GM18520 (cell line): ENCODE measurements at regions not wholly inside any gene's neighbourhood (a gene's known extent, or its start where the extent isn't known, plus 50 kb on each side); places are given as distances from the start of the nearest gene placed in this dataset.

Experiments
- ATAC-seq: cut with Tn5 transposase; IDR thresholded peaks from one replicate; pipeline ENCODE4 v1.9.1; 2021; ENCODE audit not compliant: unreplicated experiment

- ATAC-seq, result no peak
These were observed 649.4 kb upstream of the CXADR start for GRCh38 chr21:16863362-16863905.

GRCh38 chr21:16863908-16864307, 648.9 kb upstream of the CXADR start:
- no peak for ATAC-seq

GRCh38 chr21:16865632-16866031, 647.2 kb upstream of the CXADR start:
- ATAC-seq, result no peak

GRCh38 chr21:16866851-16867250, 646.0 kb upstream of the CXADR start:
- ATAC-seq, result no peak

GRCh38 chr21:16870103-16870502, 642.7 kb upstream of the CXADR start:
- ATAC-seq, result no peak

GRCh38 chr21:16872616-16873015, 640.2 kb upstream of the CXADR start:
- ATAC-seq, result no peak

GRCh38 chr21:16873176-16873575, 639.7 kb upstream of the CXADR start:
- no peak for ATAC-seq

GRCh38 chr21:16873596-16873995, 639.2 kb upstream of the CXADR start:
- no peak for ATAC-seq

- no peak for ATAC-seq
These were observed 633.4 kb upstream of the CXADR start for GRCh38 chr21:16879479-16879878.

GRCh38 chr21:16891821-16892220, 621.0 kb upstream of the CXADR start:
- ATAC-seq, result no peak

GRCh38 chr21:16900685-16901084, 612.2 kb upstream of the CXADR start:
- no peak for ATAC-seq

- no peak for ATAC-seq
These were observed 604.8 kb upstream of the CXADR start for GRCh38 chr21:16908077-16908476.

- ATAC-seq, result no peak
These were observed 602.2 kb upstream of the CXADR start for GRCh38 chr21:16910435-16911165.

- ATAC-seq, result no peak
These were observed 601.7 kb upstream of the CXADR start for GRCh38 chr21:16911166-16911607.

- no peak for ATAC-seq
These were observed 600.8 kb upstream of the CXADR start for GRCh38 chr21:16912075-16912474.

- ATAC-seq, result no peak
These were observed 599.8 kb upstream of the CXADR start for GRCh38 chr21:16913010-16913409.

- ATAC-seq, result no peak
These were observed 584.4 kb upstream of the CXADR start for GRCh38 chr21:16928439-16928838.

- no peak for ATAC-seq
These were observed 580.5 kb upstream of the CXADR start for GRCh38 chr21:16932314-16932713.

GRCh38 chr21:16942703-16943102, 570.1 kb upstream of the CXADR start:
- no peak for ATAC-seq

- no peak for ATAC-seq
These were observed 569.6 kb upstream of the CXADR start for GRCh38 chr21:16943231-16943630.

- no peak for ATAC-seq
These were observed 567.3 kb upstream of the CXADR start for GRCh38 chr21:16945580-16945979.

- no peak for ATAC-seq
These were observed 556.0 kb upstream of the CXADR start for GRCh38 chr21:16956824-16957223.

GRCh38 chr21:16965424-16965823, 547.4 kb upstream of the CXADR start:
- ATAC-seq, result no peak
